ENCODE measurements at regions not wholly inside any gene's neighbourhood (a gene's known extent, or its start where the extent isn't known, plus 50 kb on each side); places are given as distances from the start of the nearest gene placed in this dataset.

- Histone ChIP-seq H3K79me2 (ENCODE audit: insufficient read depth, low read length) (no peaks in the 10 kb centered on the region), H3K9me3 (ENCODE audit: control insufficient read depth in 1 of 2, insufficient read depth in 1 of 2, low read depth in 1 of 2, low read length in 2 of 2) (no peaks in the 10 kb centered on the region), H3K4me1 (ENCODE audit: control insufficient read depth in 1 of 2, insufficient read depth in 2 of 2, low read length in 2 of 2) (peaks cover 0 to 5% of the 10 kb centered on the region in 2 experiments; a peak in 1 of 4 replicates), H3K9me2 (ENCODE audit: insufficient read depth) (no peaks in the 10 kb centered on the region), H4K20me1 (ENCODE audit: insufficient read depth) (no peaks in the 10 kb centered on the region), H2AFZ (ENCODE audit: low read depth, low read length, poor library complexity, severe bottlenecking) (no peak overlapping the region), H3K36me3 (ENCODE audit: control insufficient read depth in 1 of 2, insufficient read depth in 2 of 2, low read length in 2 of 2) (no peaks in the 10 kb centered on the region), H3K27ac (ENCODE audit: low read depth, low read length) (no peak overlapping the region), H3K27me3 (ENCODE audit: insufficient read depth, low read length) (no peaks in the 10 kb centered on the region), H3K4me3 (replicated peaks in 1 of 2; ENCODE audit: low read depth in 1 of 2, low read length in 2 of 2) (no peak overlapping the region), H3K9ac (ENCODE audit: low read length) (no peak overlapping the region), H3K4me2 (ENCODE audit: low read length) (no peak overlapping the region)
- DNase-seq (ENCODE audit: low read depth, low spot score) (no peak), ATAC-seq (no peak)
- RAD21 ChIA-PET (ENCODE audit: low non-redundant PET in 1 of 2, low total read pairs in 2 of 2, uncharacterized antibody in 2 of 2, unreplicated experiment in 2 of 2): no interaction called here
- no peak for TF ChIP-seq EGR1 (IDR thresholded peaks at IDR 0.05; ENCODE audit: low read depth)
- no peak for TF ChIP-seq ZNF274 (IDR thresholded peaks at IDR 0.05; ENCODE audit: low read depth, low read length)
- no TSS peak for BruUV-seq (replicated peaks)
- intact Hi-C loops (cut with micrococcal nuclease): no loop called here
- POLR2A ChIA-PET: no interaction called here
- CTCF ChIA-PET: interaction anchor here (0.7 kb wide), 1 partner anchor 64 kb away, joined by 3 read pairs; no protein-coding TSS in a partner anchor
Measured at GRCh38 chr3:31440878-31441277, 91.8 kb upstream of the STT3B start.

- POLR2A ChIA-PET: no interaction called here
Measured at GRCh38 chr3:31442755-31443154, 90.0 kb upstream of the STT3B start.

More at GRCh38 chr3:31442755-31443154, 90.0 kb upstream of the STT3B start:
- Histone ChIP-seq H3K9me3 (ENCODE audit: control insufficient read depth in 1 of 2, insufficient read depth in 1 of 2, low read depth in 1 of 2, low read length in 2 of 2) (no peaks in the 10 kb centered on the region), H3K9me2 (ENCODE audit: insufficient read depth) (no peaks in the 10 kb centered on the region), H3K36me3 (ENCODE audit: control insufficient read depth in 1 of 2, insufficient read depth in 2 of 2, low read length in 2 of 2) (no peaks in the 10 kb centered on the region), H3K4me1 (ENCODE audit: control insufficient read depth in 1 of 2, insufficient read depth in 2 of 2, low read length in 2 of 2) (peaks cover 0 to 5% of the 10 kb centered on the region in 2 experiments; a peak in 1 of 4 replicates), H3K9ac (ENCODE audit: low read length) (no peak overlapping the region), H4K20me1 (ENCODE audit: insufficient read depth) (no peaks in the 10 kb centered on the region), H3K4me3 (replicated peaks in 1 of 2; ENCODE audit: low read depth in 1 of 2, low read length in 2 of 2) (no peak overlapping the region), H3K4me2 (ENCODE audit: low read length) (no peak overlapping the region), H3K79me2 (ENCODE audit: insufficient read depth, low read length) (no peaks in the 10 kb centered on the region), H3K27me3 (ENCODE audit: insufficient read depth, low read length) (no peaks in the 10 kb centered on the region), H2AFZ (ENCODE audit: low read depth, low read length, poor library complexity, severe bottlenecking) (no peak overlapping the region), H3K27ac (ENCODE audit: low read depth, low read length) (no peak overlapping the region)
- DNase-seq (ENCODE audit: low read depth, low spot score) (no peak), ATAC-seq (no peak)
- TF ChIP-seq ELF1 (IDR thresholded peaks at IDR 0.05; ENCODE audit: borderline replicate concordance, low read depth): no peak
- no peak for TF ChIP-seq SP1 (IDR thresholded peaks at IDR 0.05; ENCODE audit: low read depth)
- TF ChIP-seq CEBPB (IDR thresholded peaks at IDR 0.05; ENCODE audit: low read depth): no peak
- no peak for TF ChIP-seq ZBTB33 (IDR thresholded peaks at IDR 0.05; ENCODE audit: extremely low read depth, insufficient replicate concordance, low read length)
- ChIA-PET RAD21 (ENCODE audit: low non-redundant PET in 1 of 2, low total read pairs in 2 of 2, uncharacterized antibody in 2 of 2, unreplicated experiment in 2 of 2) (no interaction called here), CTCF (no interaction called here)
- no TSS peak for BruUV-seq (replicated peaks)
- intact Hi-C loops (cut with micrococcal nuclease): no loop called here

All from HCT116 (cell line).